Neural cell (in vitro differentiated cells): ENCODE measurements at regions not wholly inside any gene's neighbourhood (a gene's known extent, or its start where the extent isn't known, plus 50 kb on each side); places are given as distances from the start of the nearest gene placed in this dataset.

ENCODE experiments used
- CTCF ChIP-seq: fragments of 450-650 bp; IDR thresholded peaks from 2 replicates; pipeline ENCODE4 v1.5.1; 2014; ENCODE audit warnings: antibody characterized with exemption, mild to moderate bottlenecking, moderate library complexity; ENCODE audit not compliant: poor library complexity, severe bottlenecking
- EP300 ChIP-seq: fragments of 450-650 bp; conservative IDR thresholded peaks from 2 replicates; pipeline ENCODE4 v1.6.1; 2014; ENCODE audit warnings: antibody characterized with exemption, mild to moderate bottlenecking, moderate library complexity; ENCODE audit not compliant: poor library complexity, severe bottlenecking
- EZH2 ChIP-seq: fragments of 200-600, 300-800 bp; shearing (Covaris generic), sonication (generic); IDR thresholded peaks from 2 replicates; pipeline ENCODE4 v1.6.1; 2014; ENCODE audit warnings: antibody characterized with exemption, low read length, borderline replicate concordance, mild to moderate bottlenecking; ENCODE audit not compliant: insufficient read depth, poor library complexity, severe bottlenecking
- MXI1 ChIP-seq: fragments of 450-650 bp; conservative IDR thresholded peaks from 2 replicates; pipeline ENCODE4 v1.6.1; 2014; ENCODE audit warnings: antibody characterized with exemption, mild to moderate bottlenecking; ENCODE audit not compliant: poor library complexity, severe bottlenecking
- POLR2AphosphoS5 ChIP-seq: IDR thresholded peaks from 2 replicates; pipeline ENCODE4 v1.6.1; 2012
- RAD21 ChIP-seq: fragments of 450-650 bp; conservative IDR thresholded peaks from 2 replicates; pipeline ENCODE4 v1.6.1; 2014; ENCODE audit warnings: antibody characterized with exemption, mild to moderate bottlenecking, moderate library complexity
- REST ChIP-seq: IDR thresholded peaks from 2 replicates; pipeline ENCODE4 v1.6.1; 2012; ENCODE audit warnings: borderline replicate concordance
- SMC3 ChIP-seq: fragments of 450-650 bp; conservative IDR thresholded peaks from 2 replicates; pipeline ENCODE4 v1.6.1; 2014; ENCODE audit warnings: antibody characterized with exemption, mild to moderate bottlenecking, moderate library complexity; ENCODE audit not compliant: poor library complexity
- TAF1 ChIP-seq: IDR thresholded peaks from 2 replicates; pipeline ENCODE4 v1.6.1; 2012; ENCODE audit warnings: low read depth

GRCh38 chr2:9734308-9734707 is 103.5 kb upstream of the YWHAQ start:
- TF ChIP-seq CTCF (no peak), POLR2AphosphoS5 (no peak), EZH2 (no peak), SMC3 (no peak), RAD21 (no peak), TAF1 (no peak), EP300 (no peak), REST (no peak), MXI1 (no peak)
